ENCODE measurements at regions not wholly inside any gene's neighbourhood (a gene's known extent, or its start where the extent isn't known, plus 50 kb on each side); places are given as distances from the start of the nearest gene placed in this dataset.

- H3K27me3 ChIP-seq = no peaks in the 10 kb centered on the region
- no peaks in the 10 kb centered on the region for H3K36me3 ChIP-seq
- no peaks in the 10 kb centered on the region for H3K9me3 ChIP-seq
- no peak for DNase-seq
- no peak overlapping the region for H3K27ac ChIP-seq
- TF ChIP-seq POLR2A (IDR thresholded peaks at IDR 0.05) = no peak
- TF ChIP-seq CTCF (IDR thresholded peaks at IDR 0.05) = no peak
- intact Hi-C loops (cut with DNase I; ENCODE audit: low total_unique reads) = no loop called here
- no peak overlapping the region for H3K4me3 ChIP-seq
- no peaks in the 10 kb centered on the region for H3K4me1 ChIP-seq
These were observed 297.0 kb downstream of the RBM26 start for GRCh38 chr13:79108914-79109643.

GRCh38 chr13:79098596-79098995 is 307.5 kb downstream of the RBM26 start:
- intact Hi-C loops (cut with DNase I; ENCODE audit: low total_unique reads) = no loop called here

GRCh38 chr13:79097201-79097600 is 308.9 kb downstream of the RBM26 start:
- Histone ChIP-seq H3K4me3 (no peak overlapping the region), H3K9me3 (no peaks in the 10 kb centered on the region), H3K4me1 (no peaks in the 10 kb centered on the region), H3K36me3 (no peaks in the 10 kb centered on the region), H3K27ac (no peak overlapping the region), H3K27me3 (no peaks in the 10 kb centered on the region)
- no peak for DNase-seq
- intact Hi-C loops (cut with DNase I; ENCODE audit: low total_unique reads) = no loop called here
- no peak for TF ChIP-seq CTCF (IDR thresholded peaks at IDR 0.05)
- no peak for TF ChIP-seq POLR2A (IDR thresholded peaks at IDR 0.05)

More at GRCh38 chr13:79098596-79098995, 307.5 kb downstream of the RBM26 start:
- H3K4me1 ChIP-seq = no peaks in the 10 kb centered on the region
- TF ChIP-seq POLR2A (IDR thresholded peaks at IDR 0.05) (no peak), CTCF (IDR thresholded peaks at IDR 0.05) (no peak)
- no peak for DNase-seq
- no peaks in the 10 kb centered on the region for H3K36me3 ChIP-seq
- no peak overlapping the region for H3K4me3 ChIP-seq
- no peaks in the 10 kb centered on the region for H3K27me3 ChIP-seq
- no peak overlapping the region for H3K27ac ChIP-seq
- no peaks in the 10 kb centered on the region for H3K9me3 ChIP-seq

- Histone ChIP-seq H3K27me3 (no peaks in the 10 kb centered on the region), H3K9me3 (no peaks in the 10 kb centered on the region), H3K27ac (no peak overlapping the region), H3K4me1 (no peaks in the 10 kb centered on the region), H3K4me3 (no peak overlapping the region), H3K36me3 (no peaks in the 10 kb centered on the region)
- DNase-seq = no peak
- no peak for TF ChIP-seq POLR2A (IDR thresholded peaks at IDR 0.05)
- TF ChIP-seq CTCF (IDR thresholded peaks at IDR 0.05) = no peak
- intact Hi-C loops (cut with DNase I; ENCODE audit: low total_unique reads) = no loop called here
These were observed 310.0 kb downstream of the RBM26 start for GRCh38 chr13:79096099-79096498.

GRCh38 chr13:79090552-79091124 is 315.4 kb downstream of the RBM26 start:
- H3K4me1 ChIP-seq = no peaks in the 10 kb centered on the region
- no peak overlapping the region for H3K4me3 ChIP-seq
- H3K36me3 ChIP-seq = no peaks in the 10 kb centered on the region
- intact Hi-C loops (cut with DNase I; ENCODE audit: low total_unique reads) = no loop called here
- no peaks in the 10 kb centered on the region for H3K27me3 ChIP-seq
- H3K9me3 ChIP-seq = no peaks in the 10 kb centered on the region
- no peak for TF ChIP-seq CTCF (IDR thresholded peaks at IDR 0.05)
- no peak for TF ChIP-seq POLR2A (IDR thresholded peaks at IDR 0.05)
- no peak for DNase-seq
- no peak overlapping the region for H3K27ac ChIP-seq
